Activated CD4-positive, alpha-beta T cell treated with anti-CD3 and anti-CD28 coated beads, Interleukin-2, Interleukin-6, amounts not matched to agents 100 ng/mL and 50 ng/mL, durations not matched to agents 16 hours and 8 hours (primary cell): ENCODE measurements at regions not wholly inside any gene's neighbourhood (a gene's known extent, or its start where the extent isn't known, plus 50 kb on each side); places are given as distances from the start of the nearest gene placed in this dataset.
A peak's percentile ranks its signal among the peaks of the same experiment; 100 is the strongest.

Experiments
- DNase-seq: peaks from one replicate; pipeline ENCODE4 v3.0.0-alpha.2; 2020

GRCh38 chr1:168876830-168877229, 147.8 kb upstream of the DPT start:
- DNase-seq = no peak

- DNase-seq = no peak
Observed at GRCh38 chr1:168879896-168880734, 151.1 kb upstream of the DPT start.

GRCh38 chr1:168881656-168882260, 152.8 kb upstream of the DPT start:
- no peak for DNase-seq

GRCh38 chr1:168887381-168887780, 158.4 kb upstream of the DPT start:
- no peak for DNase-seq

GRCh38 chr1:168888418-168888817, 159.4 kb upstream of the DPT start:
- DNase-seq = no peak

GRCh38 chr1:168892931-168893330, 163.9 kb upstream of the DPT start:
- no peak for DNase-seq

- DNase-seq = no peak
Observed at GRCh38 chr1:168893359-168893801, 164.4 kb upstream of the DPT start.

- no peak for DNase-seq
Observed at GRCh38 chr1:168894397-168894903, 165.4 kb upstream of the DPT start.

- DNase-seq = no peak
Observed at GRCh38 chr1:168897249-168897648, 168.2 kb upstream of the DPT start.

- no peak for DNase-seq
Observed at GRCh38 chr1:168903237-168903830, 174.3 kb upstream of the DPT start.

- DNase-seq = no peak
Observed at GRCh38 chr1:168905633-168906032, 176.6 kb upstream of the DPT start.

GRCh38 chr1:168906367-168906766, 177.4 kb upstream of the DPT start:
- DNase-seq = no peak

- no peak for DNase-seq
Observed at GRCh38 chr1:168907053-168907452, 178.0 kb upstream of the DPT start.

GRCh38 chr1:168907786-168908348, 178.9 kb upstream of the DPT start:
- no peak for DNase-seq

- no peak for DNase-seq
Observed at GRCh38 chr1:168910403-168910802, 181.4 kb upstream of the DPT start.

- DNase-seq = no peak
Observed at GRCh38 chr1:168911370-168911769, 182.4 kb upstream of the DPT start.

GRCh38 chr1:168913711-168914463, 184.9 kb upstream of the DPT start:
- no peak for DNase-seq

GRCh38 chr1:168917309-168917708, 188.3 kb upstream of the DPT start:
- DNase-seq = no peak

GRCh38 chr1:168917796-168918195, 188.7 kb upstream of the ATP1B1 start:
- DNase-seq = no peak

- no peak for DNase-seq
Observed at GRCh38 chr1:168918860-168919741, 187.4 kb upstream of the ATP1B1 start.

- peak; percentile 3 for DNase-seq
Observed at GRCh38 chr1:168920456-168921094, 185.9 kb upstream of the ATP1B1 start.
